ENCODE measurements at regions not wholly inside any gene's neighbourhood (a gene's known extent, or its start where the extent isn't known, plus 50 kb on each side); places are given as distances from the start of the nearest gene placed in this dataset.
"Not testable (repeated sequence)": the region's sequence is repeated elsewhere in the genome, so short reads cannot be mapped to it uniquely, and the experiment has no call there.

GRCh38 chr5:130923543-130924124 lies 241.4 kb downstream of the HINT1 start:
- 94 to 96% methylated on average over 3 of the region's 3 CpGs for WGBS, 2 donors
- TF ChIP-seq POLR2A (IDR thresholded peaks at IDR 0.05) (no peak), CTCF (IDR thresholded peaks at IDR 0.05) (no peak), EP300 (IDR thresholded peaks at IDR 0.05) (no peak)
- no peaks in the 10 kb centered on the region for H3K4me1 ChIP-seq

DNA sequence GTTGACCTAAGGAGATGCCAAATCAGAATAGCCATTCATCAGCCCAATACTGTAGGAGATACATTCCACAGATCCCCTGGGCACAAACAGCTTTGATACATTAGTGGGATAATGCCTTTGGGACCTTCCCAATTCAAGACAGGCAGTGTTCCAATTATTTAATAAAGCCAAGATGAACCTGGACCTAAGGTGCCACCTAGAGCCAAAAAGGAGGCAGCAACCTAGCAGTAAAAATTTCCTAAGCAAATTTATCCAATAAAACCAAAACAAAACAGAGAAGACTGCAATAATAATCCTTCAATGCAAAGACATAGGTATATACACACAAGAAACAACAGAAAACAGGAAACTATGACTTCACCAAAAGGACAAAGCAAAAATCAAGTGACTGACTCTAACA lies 253.0 kb downstream of the HINT1 start:
- Histone ChIP-seq H3K36me3 (no peaks in the 10 kb centered on the region), H3K4me1 (no peaks in the 10 kb centered on the region), H3K4me3 (no peak overlapping the region), H3K9me3 (peaks cover 0 to 11% (median 2%) of the 10 kb centered on the region in 4 donors), H3K27me3 (no peaks in the 10 kb centered on the region), H3K27ac (no peak overlapping the region)
- DNase-seq (ENCODE audit: low spot score in 2 of 2): no peak
- TF ChIP-seq CTCF (IDR thresholded peaks at IDR 0.05) (no peak), EP300 (IDR thresholded peaks at IDR 0.05) (no peak), POLR2A (IDR thresholded peaks at IDR 0.05) (no peak)

More at GRCh38 chr5:130923543-130924124, 241.4 kb downstream of the HINT1 start:
- Histone ChIP-seq H3K9me3 (no peaks in the 10 kb centered on the region), H3K36me3 (no peaks in the 10 kb centered on the region), H3K4me3 (no peak overlapping the region), H3K27ac (no peak overlapping the region), H3K27me3 (no peaks in the 10 kb centered on the region)
- no peak for DNase-seq (ENCODE audit: low spot score in 2 of 2)

- H3K36me3 ChIP-seq: no peaks in the 10 kb centered on the region
- DNase-seq (ENCODE audit: low spot score in 2 of 2): no peak
- peaks cover 0 to 10% (median 2%) of the 10 kb centered on the region in 4 donors for H3K9me3 ChIP-seq
- H3K27ac ChIP-seq: no peak overlapping the region
- no peak for TF ChIP-seq EP300 (IDR thresholded peaks at IDR 0.05)
- no peak for TF ChIP-seq POLR2A (IDR thresholded peaks at IDR 0.05)
- TF ChIP-seq CTCF (IDR thresholded peaks at IDR 0.05): no peak
- no peak overlapping the region for H3K4me3 ChIP-seq
- no peaks in the 10 kb centered on the region for H3K27me3 ChIP-seq
- 55 to 72% methylated on average over 3 of the region's 3 CpGs for WGBS, 2 donors
- no peaks in the 10 kb centered on the region for H3K4me1 ChIP-seq
These were observed 256.9 kb downstream of the HINT1 start for GRCh38 chr5:130908186-130908585.

DNA sequence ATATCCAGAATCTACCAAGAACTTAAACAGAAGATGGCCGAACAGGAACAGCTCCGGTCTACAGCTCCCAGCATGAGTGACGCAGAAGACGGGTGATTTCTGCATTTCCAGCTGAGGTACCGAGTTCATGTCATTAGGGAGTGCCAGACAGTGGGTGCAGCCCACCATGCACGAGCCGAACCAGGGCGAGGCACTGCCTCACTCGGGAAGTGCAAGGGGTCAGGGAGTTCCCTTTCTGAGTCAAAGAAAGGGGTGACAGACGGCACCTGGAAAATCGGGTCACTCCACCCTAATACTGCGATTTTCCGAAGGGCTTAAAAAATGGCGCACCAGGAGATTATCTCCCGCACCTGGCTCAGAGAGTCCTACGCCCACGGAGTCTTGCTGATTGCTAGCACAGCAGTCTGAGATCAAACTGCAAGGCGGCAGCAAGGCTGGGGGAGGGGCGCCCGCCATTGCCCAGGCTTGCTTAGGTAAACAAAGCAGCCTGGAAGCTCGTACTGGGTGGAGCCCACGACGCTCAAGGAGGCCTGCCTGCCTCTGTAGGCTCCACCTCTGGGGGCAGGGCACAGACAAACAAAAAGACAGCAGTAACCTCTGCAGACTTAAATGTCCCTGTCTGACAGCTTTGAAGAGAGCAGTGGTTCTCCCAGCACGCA lies 267.4 kb downstream of the HINT1 start:
- not testable (repeated sequence) for H3K27me3 ChIP-seq; H3K4me1 ChIP-seq; DNase-seq (ENCODE audit: low spot score in 2 of 2); H3K9me3 ChIP-seq; H3K27ac ChIP-seq; H3K36me3 ChIP-seq
- H3K4me3 ChIP-seq: peak overlapping the region in 1 of 4 donors; percentile 9
- WGBS, 2 donors: 86 to 91% methylated on average over 18 to 23 of the region's 24 CpGs

- not testable (repeated sequence) for DNase-seq (ENCODE audit: low spot score in 2 of 2); H3K36me3 ChIP-seq; H3K4me1 ChIP-seq; H3K27ac ChIP-seq; H3K27me3 ChIP-seq; H3K9me3 ChIP-seq
- H3K4me3 ChIP-seq: peak overlapping the region in 1 of 4 donors; percentile 9
- WGBS, 2 donors: 85 to 87% methylated on average over 2 of the region's 2 CpGs
These were observed 267.9 kb downstream of the HINT1 start for GRCh38 chr5:130897181-130897536.

- no peak for DNase-seq (ENCODE audit: low spot score in 2 of 2)
- no peak for TF ChIP-seq CTCF (IDR thresholded peaks at IDR 0.05)
- TF ChIP-seq EP300 (IDR thresholded peaks at IDR 0.05): no peak
- no peak for TF ChIP-seq POLR2A (IDR thresholded peaks at IDR 0.05)
- Histone ChIP-seq H3K36me3 (no peaks in the 10 kb centered on the region), H3K9me3 (peaks cover 0 to 8% (median 0%) of the 10 kb centered on the region in 4 donors), H3K4me3 (no peak overlapping the region), H3K4me1 (no peaks in the 10 kb centered on the region), H3K27ac (no peak overlapping the region), H3K27me3 (no peaks in the 10 kb centered on the region)
- 87 to 94% methylated on average over 2 of the region's 2 CpGs for WGBS, 2 donors
These were observed 268.4 kb downstream of the HINT1 start for GRCh38 chr5:130896636-130897035.
